ENCODE measurements at regions not wholly inside any gene's neighbourhood (a gene's known extent, or its start where the extent isn't known, plus 50 kb on each side); places are given as distances from the start of the nearest gene placed in this dataset.

GRCh38 chr17:63039899-63040602, 74.0 kb downstream of the TANC2 start:
- TF ChIP-seq CTCF (IDR thresholded peaks at IDR 0.05): peak; percentile 19; the same call in 1 of the 2 replicates
- no peak for TF ChIP-seq GABPA (IDR thresholded peaks at IDR 0.05; ENCODE audit: low read depth)
- TF ChIP-seq EZH2phosphoT487 (IDR thresholded peaks at IDR 0.05; ENCODE audit: borderline replicate concordance, low read depth): no peak
- TF ChIP-seq ZBTB33 (IDR thresholded peaks at IDR 0.05; ENCODE audit: borderline replicate concordance, low read depth): no peak
- TF ChIP-seq SMC3 (IDR thresholded peaks at IDR 0.05; ENCODE audit: low read depth, low read length): no peak
- TF ChIP-seq EP300 (IDR thresholded peaks at IDR 0.05; ENCODE audit: borderline replicate concordance in 1 of 2, low read depth in 1 of 2, low read length in 1 of 2): no peak
- TF ChIP-seq TEAD4 (IDR thresholded peaks at IDR 0.05; ENCODE audit: borderline replicate concordance, insufficient read depth): no peak
- no peak for TF ChIP-seq POLR2AphosphoS5 (IDR thresholded peaks at IDR 0.05; ENCODE audit: low read depth, low read length)
- no peak for TF ChIP-seq USF2 (IDR thresholded peaks at IDR 0.05; ENCODE audit: borderline replicate concordance, low read depth, low read length)
- no peak for TF ChIP-seq FOXM1 (IDR thresholded peaks at IDR 0.05; ENCODE audit: low read depth)
- no peak for TF ChIP-seq SIN3A (IDR thresholded peaks at IDR 0.05; ENCODE audit: borderline replicate concordance, low read depth, low read length)
